Fibroblast of villous mesenchyme (primary cell): ENCODE measurements at regions not wholly inside any gene's neighbourhood (a gene's known extent, or its start where the extent isn't known, plus 50 kb on each side); places are given as distances from the start of the nearest gene placed in this dataset.
A peak's percentile ranks its signal among the peaks of the same experiment; 100 is the strongest.

Experiments
- DNase-seq: peaks from one replicate; pipeline ENCODE4 v3.0.0-alpha.2; 2010; ENCODE audit warnings: low read depth
- H3K4me3 ChIP-seq: 2 replicates; pipeline ENCODE4 v1.5.1; 2011; ENCODE audit warnings: low read depth, mild to moderate bottlenecking, low read length
- TF ChIP-seq, protein P1 (sequence below): IDR thresholded peaks from 2 replicates; pipeline ENCODE4 v1.5.1; 2012; ENCODE audit warnings: low read depth, mild to moderate bottlenecking, low read length; ENCODE audit not compliant: insufficient read depth

DNA sequence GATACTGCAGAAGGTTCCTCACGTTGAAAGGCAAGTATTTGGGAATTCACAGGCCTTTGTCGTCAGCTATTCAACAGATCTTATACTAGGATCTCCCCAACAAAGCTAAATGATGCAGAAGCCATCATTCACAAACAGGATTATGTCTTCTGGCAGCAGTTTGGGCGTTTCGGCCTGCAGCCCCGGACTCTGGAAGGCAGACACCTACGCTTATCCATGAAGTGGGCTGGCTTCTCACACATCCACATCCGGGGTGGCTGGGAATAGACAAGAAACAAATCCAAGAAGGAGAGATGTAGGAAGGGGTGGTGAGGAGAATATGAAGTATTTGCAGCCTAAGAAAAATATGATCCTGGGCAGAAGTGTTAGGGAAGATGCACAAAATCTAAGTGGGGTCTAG, 471.9 kb downstream of the AGTPBP1 start:
- DNase-seq: no peak
- no peak overlapping the region for H3K4me3 ChIP-seq
- TF ChIP-seq, protein P1, sequence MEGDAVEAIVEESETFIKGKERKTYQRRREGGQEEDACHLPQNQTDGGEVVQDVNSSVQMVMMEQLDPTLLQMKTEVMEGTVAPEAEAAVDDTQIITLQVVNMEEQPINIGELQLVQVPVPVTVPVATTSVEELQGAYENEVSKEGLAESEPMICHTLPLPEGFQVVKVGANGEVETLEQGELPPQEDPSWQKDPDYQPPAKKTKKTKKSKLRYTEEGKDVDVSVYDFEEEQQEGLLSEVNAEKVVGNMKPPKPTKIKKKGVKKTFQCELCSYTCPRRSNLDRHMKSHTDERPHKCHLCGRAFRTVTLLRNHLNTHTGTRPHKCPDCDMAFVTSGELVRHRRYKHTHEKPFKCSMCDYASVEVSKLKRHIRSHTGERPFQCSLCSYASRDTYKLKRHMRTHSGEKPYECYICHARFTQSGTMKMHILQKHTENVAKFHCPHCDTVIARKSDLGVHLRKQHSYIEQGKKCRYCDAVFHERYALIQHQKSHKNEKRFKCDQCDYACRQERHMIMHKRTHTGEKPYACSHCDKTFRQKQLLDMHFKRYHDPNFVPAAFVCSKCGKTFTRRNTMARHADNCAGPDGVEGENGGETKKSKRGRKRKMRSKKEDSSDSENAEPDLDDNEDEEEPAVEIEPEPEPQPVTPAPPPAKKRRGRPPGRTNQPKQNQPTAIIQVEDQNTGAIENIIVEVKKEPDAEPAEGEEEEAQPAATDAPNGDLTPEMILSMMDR: no peak

DNA sequence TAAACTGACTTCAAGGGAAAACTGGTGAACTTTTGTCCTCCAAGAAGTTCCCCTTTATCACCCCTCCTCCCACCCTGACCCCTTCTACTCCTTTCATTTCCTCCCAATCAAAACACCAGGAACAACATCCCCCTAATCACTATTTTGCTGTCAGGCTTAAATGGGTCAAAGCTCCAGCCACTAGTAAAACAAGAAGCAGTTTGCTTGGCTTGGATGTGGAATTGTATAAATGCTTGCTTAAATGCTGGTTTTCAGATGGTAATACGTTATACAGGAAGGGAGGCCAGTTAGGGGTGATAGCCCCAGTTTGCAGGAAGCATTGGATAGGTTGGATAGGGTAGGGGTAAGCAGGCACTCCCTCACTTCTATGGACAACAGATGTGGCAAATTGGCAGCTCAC, 473.6 kb downstream of the AGTPBP1 start:
- TF ChIP-seq, protein P1: no peak
- H3K4me3 ChIP-seq: no peak overlapping the region
- DNase-seq: no peak

DNA sequence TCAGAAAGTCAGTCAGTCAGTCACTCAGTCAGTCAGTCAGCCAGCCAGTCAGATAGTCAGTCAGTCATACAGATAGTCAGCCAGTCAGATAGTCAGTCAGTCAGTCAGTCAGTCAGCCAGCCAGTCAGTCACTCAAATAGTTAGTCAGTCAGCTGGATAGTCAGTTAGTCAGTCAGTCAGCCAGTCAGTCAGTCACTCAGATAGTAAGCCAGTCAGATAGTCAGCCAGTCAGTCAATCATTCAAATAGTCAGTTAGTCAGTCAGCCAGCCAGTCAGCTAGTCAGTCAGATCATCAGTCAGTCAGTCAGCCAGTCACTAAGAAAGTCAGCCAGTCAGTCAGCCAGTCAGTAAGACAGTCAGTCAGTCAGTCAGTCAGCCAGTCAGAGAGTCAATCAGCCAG, 477.1 kb downstream of the AGTPBP1 start:
- TF ChIP-seq, protein P1: no peak
- no peak for DNase-seq
- no peak overlapping the region for H3K4me3 ChIP-seq

DNA sequence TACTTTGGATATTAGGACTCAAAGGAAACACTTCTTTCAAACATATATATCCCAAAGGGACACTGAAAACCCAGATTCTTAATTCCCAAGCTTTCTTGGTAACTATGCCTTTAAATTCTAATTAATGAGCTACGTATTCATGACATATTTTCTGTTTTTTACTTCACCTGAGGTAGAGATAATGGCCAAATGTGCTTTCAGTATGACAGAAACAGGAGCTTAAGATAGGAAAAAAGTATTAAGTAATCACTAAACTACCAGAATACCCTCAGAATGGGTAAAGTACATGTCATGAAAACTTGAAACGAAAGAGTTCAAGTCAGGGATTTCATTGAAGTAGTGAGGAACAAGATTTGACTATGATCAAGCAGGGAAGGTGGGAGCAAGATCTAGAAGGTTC, 478.5 kb downstream of the AGTPBP1 start:
- TF ChIP-seq, protein P1: no peak
- no peak for DNase-seq
- H3K4me3 ChIP-seq: no peak overlapping the region

DNA sequence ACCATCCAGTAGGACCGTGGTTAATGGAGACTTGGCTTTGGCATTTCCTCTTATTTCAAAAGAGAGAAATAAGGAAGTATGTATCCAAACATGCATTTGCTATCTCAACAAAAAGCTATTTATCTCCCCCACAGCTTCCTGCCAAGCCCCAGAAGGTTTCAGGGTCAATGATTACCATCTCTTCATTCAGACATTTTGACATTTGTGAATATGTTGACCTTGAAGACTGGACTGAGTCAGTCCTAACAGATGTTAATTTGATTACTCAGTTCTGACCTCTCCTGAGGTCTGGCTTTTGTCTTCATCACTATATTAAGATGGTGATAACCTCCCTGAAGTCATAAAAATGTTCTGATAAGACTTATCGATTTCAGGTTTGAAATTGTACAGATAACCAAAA, 479.4 kb downstream of the AGTPBP1 start:
- DNase-seq: peak; percentile 4

DNA sequence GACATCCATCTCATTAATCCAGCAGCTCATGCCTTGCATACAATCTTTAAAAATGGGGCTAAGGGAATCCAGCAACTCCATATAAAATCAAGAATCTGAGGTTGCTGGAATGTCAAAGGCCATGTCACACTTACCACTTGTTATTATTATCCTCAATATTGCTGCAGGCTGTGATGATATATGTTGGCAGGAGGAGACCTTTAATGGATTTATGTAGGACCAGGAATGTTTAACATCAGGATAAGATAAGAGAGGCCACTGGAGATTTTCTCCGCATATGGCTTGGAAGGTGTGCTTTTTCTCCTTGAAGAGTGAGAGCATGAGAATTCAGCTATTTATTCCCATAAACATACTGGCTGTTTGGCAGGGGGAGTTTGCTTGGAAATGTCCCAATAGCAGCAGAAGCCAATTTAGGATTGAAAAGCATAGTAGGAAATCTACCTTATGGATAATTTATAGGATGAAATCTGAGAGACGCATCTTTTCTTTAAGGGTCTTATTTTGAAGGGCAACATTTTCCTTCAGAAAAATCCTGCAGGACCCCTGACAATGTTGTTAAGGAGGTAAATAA, 481.4 kb downstream of the AGTPBP1 start:
- no peak for DNase-seq
- H3K4me3 ChIP-seq: no peak overlapping the region
- TF ChIP-seq, protein P1: no peak

More for the DNA sequence above, 479.4 kb downstream of the AGTPBP1 start:
- no peak overlapping the region for H3K4me3 ChIP-seq
- TF ChIP-seq, protein P1: no peak

DNA sequence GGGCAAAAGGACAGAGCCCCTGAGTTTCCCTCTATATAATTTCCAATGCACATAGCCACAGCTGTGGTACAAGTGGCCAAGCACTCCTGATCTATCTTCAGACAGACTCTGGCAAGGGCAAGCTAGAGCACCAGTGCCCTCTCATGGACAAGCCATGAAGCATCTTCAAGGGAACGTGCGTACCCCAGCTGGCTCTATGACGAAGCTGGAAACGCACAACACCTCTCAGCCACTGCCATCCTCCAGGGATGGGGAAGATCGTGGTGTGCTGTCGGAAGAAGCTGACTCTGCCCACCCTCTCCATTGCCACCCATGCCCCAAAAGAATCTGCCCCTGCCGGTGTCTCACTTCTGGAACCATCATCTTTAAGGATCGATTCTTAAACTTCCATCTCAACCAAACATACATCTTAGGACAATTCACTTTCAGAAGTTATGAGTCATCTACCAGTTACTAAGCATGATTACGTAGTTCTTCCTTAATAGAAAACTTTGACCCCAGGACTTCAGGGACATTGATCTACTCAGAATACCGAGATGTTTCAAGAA, 482.9 kb downstream of the AGTPBP1 start:
- TF ChIP-seq, protein P1: peak; percentile 32
- DNase-seq: peak; percentile 32
- no peak overlapping the region for H3K4me3 ChIP-seq
